Transverse colon (tissue), 4 donors: ENCODE measurements at regions not wholly inside any gene's neighbourhood (a gene's known extent, or its start where the extent isn't known, plus 50 kb on each side); places are given as distances from the start of the nearest gene placed in this dataset.

Source experiments
- POLR2A ChIP-seq: fragments of 450-650 bp; IDR thresholded peaks from one replicate; pipeline ENCODE4 v1.6.1; 2016; ENCODE audit warnings: antibody characterized with exemption, mild to moderate bottlenecking, moderate library complexity
- POLR2AphosphoS5 ChIP-seq, 3 donors: sonication (generic); formaldehyde crosslinking; IDR thresholded peaks; one replicate each; pipeline ENCODE4 v1.6.1; 2016; ENCODE audit warnings: antibody characterized with exemption in 3 of 3
- TF ChIP-seq, protein P1 (sequence below), 5 experiments: fragments of 200-600 bp in 3 of 5; fragments of 450-650 bp in 2 of 5; sonication (generic) in 3 of 5; IDR thresholded peaks; 1 replicate in 2 of 5; 2 replicates in 3 of 5; pipeline ENCODE4 v1.5.1; 2016 to 2017; ENCODE audit warnings: antibody characterized with exemption in 5 of 5, inconsistent platforms in 3 of 5, mild to moderate bottlenecking in 2 of 5, moderate library complexity in 1 of 5

GRCh38 chr1:157274698-157275534, 136.7 kb upstream of the ETV3 start:
- TF ChIP-seq POLR2A (no peak), POLR2AphosphoS5 (IDR thresholded peaks at IDR 0.05) (no peak)
- TF ChIP-seq, protein P1, sequence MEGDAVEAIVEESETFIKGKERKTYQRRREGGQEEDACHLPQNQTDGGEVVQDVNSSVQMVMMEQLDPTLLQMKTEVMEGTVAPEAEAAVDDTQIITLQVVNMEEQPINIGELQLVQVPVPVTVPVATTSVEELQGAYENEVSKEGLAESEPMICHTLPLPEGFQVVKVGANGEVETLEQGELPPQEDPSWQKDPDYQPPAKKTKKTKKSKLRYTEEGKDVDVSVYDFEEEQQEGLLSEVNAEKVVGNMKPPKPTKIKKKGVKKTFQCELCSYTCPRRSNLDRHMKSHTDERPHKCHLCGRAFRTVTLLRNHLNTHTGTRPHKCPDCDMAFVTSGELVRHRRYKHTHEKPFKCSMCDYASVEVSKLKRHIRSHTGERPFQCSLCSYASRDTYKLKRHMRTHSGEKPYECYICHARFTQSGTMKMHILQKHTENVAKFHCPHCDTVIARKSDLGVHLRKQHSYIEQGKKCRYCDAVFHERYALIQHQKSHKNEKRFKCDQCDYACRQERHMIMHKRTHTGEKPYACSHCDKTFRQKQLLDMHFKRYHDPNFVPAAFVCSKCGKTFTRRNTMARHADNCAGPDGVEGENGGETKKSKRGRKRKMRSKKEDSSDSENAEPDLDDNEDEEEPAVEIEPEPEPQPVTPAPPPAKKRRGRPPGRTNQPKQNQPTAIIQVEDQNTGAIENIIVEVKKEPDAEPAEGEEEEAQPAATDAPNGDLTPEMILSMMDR (IDR thresholded peaks at IDR 0.05) = no peak
